ENCODE measurements at regions not wholly inside any gene's neighbourhood (a gene's known extent, or its start where the extent isn't known, plus 50 kb on each side); places are given as distances from the start of the nearest gene placed in this dataset.
"Not testable (repeated sequence)": the region's sequence is repeated elsewhere in the genome, so short reads cannot be mapped to it uniquely, and the experiment has no call there.

GRCh38 chr2:210963386-210963785 lies 407.0 kb downstream of the CPS1 start:
- H3K36me3 ChIP-seq, result no peaks in the 10 kb centered on the region
- H3K9me3 ChIP-seq, result no peaks in the 10 kb centered on the region
- intact Hi-C loops (cut with DNase I), result no loop called here
- no peak for DNase-seq
- no peak overlapping the region for H3K4me3 ChIP-seq
- no peaks in the 10 kb centered on the region for H3K27me3 ChIP-seq (ENCODE audit: low read depth)
- no peaks in the 10 kb centered on the region for H3K4me1 ChIP-seq
- H3K27ac ChIP-seq, result no peak overlapping the region
- TF ChIP-seq CTCF (IDR thresholded peaks at IDR 0.05), result no peak
- ATAC-seq, result no peak

GRCh38 chr2:210964141-210964764 lies 407.9 kb downstream of the CPS1 start:
- no peak for DNase-seq
- intact Hi-C loops (cut with DNase I), result no loop called here
- Histone ChIP-seq H3K27ac (no peak overlapping the region), H3K36me3 (no peaks in the 10 kb centered on the region), H3K27me3 (ENCODE audit: low read depth) (no peaks in the 10 kb centered on the region), H3K4me1 (no peaks in the 10 kb centered on the region), H3K9me3 (no peaks in the 10 kb centered on the region), H3K4me3 (no peak overlapping the region)
- no peak for ATAC-seq
- no peak for TF ChIP-seq CTCF (IDR thresholded peaks at IDR 0.05)

- H3K4me3 ChIP-seq, result no peak overlapping the region
- H3K27me3 ChIP-seq (ENCODE audit: low read depth), result no peaks in the 10 kb centered on the region
- no peak overlapping the region for H3K27ac ChIP-seq
- intact Hi-C loops (cut with DNase I), result no loop called here
- no peaks in the 10 kb centered on the region for H3K4me1 ChIP-seq
- no peaks in the 10 kb centered on the region for H3K9me3 ChIP-seq
- ATAC-seq, result no peak
- TF ChIP-seq CTCF (IDR thresholded peaks at IDR 0.05), result no peak
- no peaks in the 10 kb centered on the region for H3K36me3 ChIP-seq
- no peak for DNase-seq
Measured at GRCh38 chr2:210965472-210965871, 409.1 kb downstream of the CPS1 start.

- no peak overlapping the region for H3K27ac ChIP-seq
- TF ChIP-seq CTCF (IDR thresholded peaks at IDR 0.05), result no peak
- H3K36me3 ChIP-seq, result no peaks in the 10 kb centered on the region
- no peaks in the 10 kb centered on the region for H3K4me1 ChIP-seq
- intact Hi-C loops (cut with DNase I), result no loop called here
- ATAC-seq, result no peak
- no peak for DNase-seq
- H3K9me3 ChIP-seq, result no peaks in the 10 kb centered on the region
- H3K4me3 ChIP-seq, result no peak overlapping the region
- H3K27me3 ChIP-seq (ENCODE audit: low read depth), result no peaks in the 10 kb centered on the region
Measured at GRCh38 chr2:210966330-210966729, 409.9 kb downstream of the CPS1 start.

GRCh38 chr2:210971431-210971830 lies 415.0 kb downstream of the CPS1 start:
- DNase-seq (no peak), ATAC-seq (no peak)
- H3K27ac ChIP-seq, result no peak overlapping the region
- no peak for TF ChIP-seq CTCF (IDR thresholded peaks at IDR 0.05)
- no peaks in the 10 kb centered on the region for H3K9me3 ChIP-seq
- no peak overlapping the region for H3K4me3 ChIP-seq
- no peaks in the 10 kb centered on the region for H3K27me3 ChIP-seq (ENCODE audit: low read depth)
- intact Hi-C loops (cut with DNase I), result no loop called here
- no peaks in the 10 kb centered on the region for H3K4me1 ChIP-seq
- H3K36me3 ChIP-seq, result no peaks in the 10 kb centered on the region

- H3K4me1 ChIP-seq; H3K36me3 ChIP-seq; intact Hi-C loops (cut with DNase I); H3K4me3 ChIP-seq; ATAC-seq; H3K27ac ChIP-seq; DNase-seq; H3K27me3 ChIP-seq (ENCODE audit: low read depth); H3K9me3 ChIP-seq: not testable (repeated sequence)
Measured at GRCh38 chr2:210986806-210987205, 430.4 kb downstream of the CPS1 start.

Data from lower lobe of right lung (tissue), 2 donors.